Uterus (tissue), 2 donors: ENCODE measurements at regions not wholly inside any gene's neighbourhood (a gene's known extent, or its start where the extent isn't known, plus 50 kb on each side); places are given as distances from the start of the nearest gene placed in this dataset.

Experiments used
- POLR2A ChIP-seq, 2 donors: fragments of 450-650 bp; IDR thresholded peaks; one replicate each; pipeline ENCODE4 v1.6.1; 2016; ENCODE audit warnings: antibody characterized with exemption in 2 of 2, mild to moderate bottlenecking in 1 of 2, moderate library complexity in 1 of 2
- TF ChIP-seq, protein P1 (sequence below), 4 experiments: fragments of 200-600 bp in 2 of 4; fragments of 450-650 bp in 2 of 4; sonication (generic) in 2 of 4; IDR thresholded peaks; one replicate each; pipeline ENCODE4 v1.5.1; 2016 to 2019; ENCODE audit warnings: antibody characterized with exemption in 4 of 4, mild to moderate bottlenecking in 2 of 4, moderate library complexity in 1 of 4

DNA sequence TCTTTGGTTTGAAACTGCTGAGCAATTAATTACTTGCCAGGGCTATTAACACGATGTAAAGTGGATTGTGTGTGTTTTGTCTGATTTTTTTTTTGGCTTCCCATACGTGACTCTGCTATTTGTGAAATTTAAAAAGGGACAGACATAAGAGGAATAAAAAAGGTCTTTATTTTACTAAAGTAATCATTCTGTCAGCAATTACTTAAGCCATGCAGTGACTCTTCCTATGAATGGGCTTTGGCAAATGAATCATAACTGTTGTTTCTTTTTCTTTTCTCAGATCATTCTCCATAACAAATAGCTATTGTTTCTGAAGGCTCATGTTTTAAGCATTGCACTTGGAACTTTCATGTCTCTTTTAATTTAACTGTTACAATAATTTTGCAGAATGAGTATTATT lies 461.3 kb upstream of the RORB start:
- TF ChIP-seq, protein P1, sequence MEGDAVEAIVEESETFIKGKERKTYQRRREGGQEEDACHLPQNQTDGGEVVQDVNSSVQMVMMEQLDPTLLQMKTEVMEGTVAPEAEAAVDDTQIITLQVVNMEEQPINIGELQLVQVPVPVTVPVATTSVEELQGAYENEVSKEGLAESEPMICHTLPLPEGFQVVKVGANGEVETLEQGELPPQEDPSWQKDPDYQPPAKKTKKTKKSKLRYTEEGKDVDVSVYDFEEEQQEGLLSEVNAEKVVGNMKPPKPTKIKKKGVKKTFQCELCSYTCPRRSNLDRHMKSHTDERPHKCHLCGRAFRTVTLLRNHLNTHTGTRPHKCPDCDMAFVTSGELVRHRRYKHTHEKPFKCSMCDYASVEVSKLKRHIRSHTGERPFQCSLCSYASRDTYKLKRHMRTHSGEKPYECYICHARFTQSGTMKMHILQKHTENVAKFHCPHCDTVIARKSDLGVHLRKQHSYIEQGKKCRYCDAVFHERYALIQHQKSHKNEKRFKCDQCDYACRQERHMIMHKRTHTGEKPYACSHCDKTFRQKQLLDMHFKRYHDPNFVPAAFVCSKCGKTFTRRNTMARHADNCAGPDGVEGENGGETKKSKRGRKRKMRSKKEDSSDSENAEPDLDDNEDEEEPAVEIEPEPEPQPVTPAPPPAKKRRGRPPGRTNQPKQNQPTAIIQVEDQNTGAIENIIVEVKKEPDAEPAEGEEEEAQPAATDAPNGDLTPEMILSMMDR (IDR thresholded peaks at IDR 0.05), result no peak
- no peak for TF ChIP-seq POLR2A (IDR thresholded peaks at IDR 0.05)
